Sciatic nerve (tissue), 2 donors: ENCODE measurements at regions not wholly inside any gene's neighbourhood (a gene's known extent, or its start where the extent isn't known, plus 50 kb on each side); places are given as distances from the start of the nearest gene placed in this dataset. TPM values are rescaled to one million over a fixed set of nuclear protein-coding genes. Genes with fewer than 3 reads are reported as not detected.
A peak's percentile ranks its signal among the peaks of the same experiment; 100 is the strongest.

ENCODE experiments used
- ATAC-seq: fragments of 200-7000 bp; cut with Tn5 transposase; one replicate; pipeline ENCODE4 v1.9.1; 2020; ENCODE audit warnings: mild to moderate bottlenecking, moderate library complexity
- DNase-seq: peaks from one replicate; pipeline ENCODE4 v3.0.0-alpha.2; 2020; ENCODE audit warnings: low spot score
- intact Hi-C: fragments of 100-400 bp; cut with DNase I; formaldehyde crosslinking; loops from one replicate; pipeline ENCODE4 v1.14.2; 2022
- microRNA-seq: library from miRNA; unstranded; fragments of <30 nt; microRNA quantifications from one replicate; pipeline ENCODE4 v1.2.0, GENCODE V29; 2020
- donor health status: DM: no; HTN: no; CAD: no.
- donor health status: DM: no; HTN: no; CAD: no.

DNA sequence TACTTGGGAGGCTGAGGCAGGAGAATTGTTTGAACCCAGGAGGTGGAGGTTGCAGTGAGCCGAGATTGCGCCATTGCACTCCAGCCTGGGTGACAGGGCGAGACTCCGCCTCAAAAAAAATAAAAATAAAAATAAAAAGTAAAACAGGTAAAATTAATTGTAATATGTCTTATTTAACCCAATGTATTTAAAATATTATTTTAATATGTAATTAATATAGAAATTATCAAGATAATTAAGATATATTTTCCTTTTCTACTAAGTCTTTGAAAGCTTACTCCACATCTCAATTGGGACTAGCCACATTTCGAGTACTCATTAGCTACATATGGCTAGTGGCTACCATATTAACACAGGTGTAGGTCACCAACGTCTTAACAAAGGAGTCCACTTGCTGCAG lies 61.6 kb upstream of the IPO9 start:
- intact Hi-C loops, result no loop called here
- DNase-seq, result no peak
- ATAC-seq, result no peak

DNA sequence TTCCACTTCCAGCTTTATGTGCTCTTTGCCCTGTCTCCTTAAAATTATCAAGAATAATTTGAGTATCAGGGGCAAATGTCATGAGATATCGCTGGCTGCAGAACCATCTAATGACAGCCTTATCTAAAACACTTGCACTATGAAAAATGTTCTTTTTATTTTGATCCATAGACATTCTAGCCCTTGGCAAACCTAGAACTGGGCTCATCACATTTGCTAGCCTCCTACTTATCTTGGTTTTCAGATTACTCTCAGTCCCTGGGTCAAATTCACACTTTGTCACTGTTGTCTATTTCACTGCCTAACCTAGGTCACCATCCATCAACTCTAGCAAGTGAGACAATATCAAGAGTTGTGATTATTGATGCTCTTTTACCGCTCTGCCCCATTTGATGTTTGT lies 59.9 kb upstream of the IPO9 start:
- no peak for DNase-seq
- intact Hi-C loops, result no loop called here
- no peak for ATAC-seq

DNA sequence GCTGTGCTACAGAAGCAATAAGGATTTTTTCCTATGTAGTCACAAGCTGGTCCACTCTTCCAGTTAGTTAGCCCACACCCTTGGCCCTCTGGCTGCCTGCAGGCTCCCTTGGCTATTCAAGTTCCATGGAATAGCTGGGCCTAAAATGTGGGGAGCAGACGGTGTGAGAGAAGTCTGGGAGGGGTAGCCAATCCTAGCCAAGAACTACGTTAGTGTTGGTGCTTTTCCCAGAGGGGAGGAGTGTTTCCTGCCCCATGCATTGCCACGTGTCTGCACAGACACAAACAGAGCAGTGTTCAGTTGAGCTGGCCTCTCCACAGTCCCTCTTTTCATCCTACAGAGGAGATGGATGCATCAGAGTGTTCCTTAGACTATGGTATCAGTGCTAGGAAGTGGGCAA lies 59.0 kb upstream of the IPO9 start:
- DNase-seq (peak; percentile 68), ATAC-seq (peak; percentile 81)
- intact Hi-C loops, result no loop called here

DNA sequence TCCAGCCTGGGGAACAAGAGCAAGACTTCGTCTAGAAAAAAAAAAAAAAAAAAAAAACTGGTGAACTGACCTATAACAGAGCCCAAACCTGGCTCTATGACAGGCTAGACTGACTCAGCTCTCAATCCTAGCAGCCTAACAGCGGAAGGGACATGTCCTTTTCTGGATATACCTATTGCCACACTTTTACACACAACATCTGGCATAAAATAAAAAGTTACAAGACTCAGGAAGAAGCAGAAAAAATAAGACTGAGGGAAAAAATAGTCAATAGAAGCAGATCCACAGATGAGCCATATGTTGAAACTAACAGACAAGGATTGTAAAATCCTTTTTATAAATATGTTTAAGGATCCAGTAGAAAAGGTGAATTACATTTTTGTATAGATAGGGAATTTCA lies 57.5 kb upstream of the IPO9 start:
- no peak for DNase-seq
- ATAC-seq, result no peak
- intact Hi-C loops, result no loop called here

DNA sequence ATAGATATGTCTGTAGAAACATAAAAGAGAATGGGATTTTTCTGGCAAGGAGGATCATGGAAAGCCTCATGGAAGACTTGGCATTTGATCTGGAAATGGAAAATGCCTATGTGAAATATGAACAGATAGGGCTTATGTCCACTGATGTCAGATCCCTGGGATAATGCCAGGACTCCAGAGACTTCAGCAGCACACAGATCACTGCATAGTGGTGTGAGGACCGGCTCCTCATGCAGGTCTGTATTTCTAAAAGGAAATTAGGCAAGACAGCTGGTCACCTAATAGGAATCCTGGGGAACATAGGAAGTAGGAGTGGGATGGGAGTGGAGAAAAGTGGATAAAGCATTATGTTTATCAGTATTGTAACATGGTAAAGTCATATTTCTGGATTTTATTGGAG lies 56.8 kb upstream of the IPO9 start:
- intact Hi-C loops, result no loop called here
- ATAC-seq (no peak), DNase-seq (no peak)

DNA sequence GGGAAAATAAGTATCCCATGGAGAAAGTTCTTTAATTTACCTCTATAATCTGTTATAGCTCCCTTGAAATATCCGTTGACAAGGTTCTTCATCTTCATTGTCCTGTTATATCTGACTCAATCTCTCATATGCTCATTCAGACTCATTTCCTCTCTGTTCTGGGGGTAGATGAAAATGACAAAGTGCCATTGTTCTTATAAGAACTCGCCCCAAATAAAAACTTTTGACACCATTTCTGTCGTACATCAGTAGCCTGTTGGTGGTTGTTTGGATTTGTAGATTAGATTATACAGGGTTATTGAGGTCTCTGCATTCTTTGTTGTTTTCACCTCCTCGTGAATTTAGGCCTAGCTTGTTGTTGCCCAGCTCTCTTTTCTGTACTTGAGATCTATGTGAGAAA lies 55.2 kb upstream of the IPO9 start:
- DNase-seq (no peak), ATAC-seq (no peak)
- intact Hi-C loops, result no loop called here

DNA sequence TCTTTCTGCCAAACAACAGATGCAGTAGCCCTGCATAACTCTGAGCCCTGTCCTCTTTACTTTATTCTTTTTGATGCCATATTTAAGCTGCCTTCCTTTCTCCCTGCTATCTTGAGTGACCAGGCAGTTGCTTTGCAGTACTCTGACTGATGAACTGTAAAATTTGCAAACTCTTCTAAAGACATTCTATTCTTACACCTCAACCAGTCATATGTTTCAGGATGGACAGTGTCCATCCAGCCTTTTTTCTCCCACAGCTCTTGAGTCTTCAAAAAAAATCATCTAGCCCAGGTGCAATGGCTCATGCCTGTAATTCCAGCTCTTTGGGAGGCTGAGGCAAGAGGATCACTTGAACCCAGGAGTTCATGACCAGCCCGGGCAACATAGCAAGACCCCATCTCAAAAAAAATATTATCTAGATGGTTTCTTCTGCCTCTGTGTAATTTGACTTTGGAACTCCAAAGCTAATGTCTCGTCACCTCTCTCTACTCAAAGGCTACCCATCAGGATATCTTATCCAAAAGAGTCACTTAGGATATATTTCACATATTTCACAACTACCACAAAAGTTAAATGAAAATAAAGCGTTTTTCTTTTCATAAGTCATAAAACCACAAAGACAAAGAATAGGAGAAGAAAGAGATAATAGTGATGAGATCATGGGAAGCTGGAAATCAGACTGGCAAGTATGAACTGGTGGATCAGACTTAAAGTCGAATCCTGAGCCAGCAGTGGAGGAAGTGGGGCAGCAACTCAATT lies 54.6 kb upstream of the IPO9 start:
- DNase-seq (no peak), ATAC-seq (no peak)
- intact Hi-C loops, result no loop called here

DNA sequence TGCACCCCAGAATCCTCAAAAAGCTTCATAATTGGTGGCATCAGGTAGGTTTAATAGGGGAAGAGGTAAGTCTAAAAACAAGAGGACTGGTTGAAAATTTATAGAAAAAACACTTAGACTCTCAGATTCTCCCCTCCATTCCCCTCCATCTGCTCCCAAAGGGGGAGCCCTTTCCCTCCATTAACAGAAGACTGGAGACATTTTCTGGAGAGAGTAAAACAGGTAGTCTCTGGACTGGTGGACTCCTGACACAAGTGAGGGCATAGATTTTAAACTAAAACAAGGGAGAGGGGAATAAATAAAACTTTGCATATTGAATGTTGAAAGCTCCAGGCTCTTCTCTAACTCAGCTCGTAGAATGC lies 54.0 kb upstream of the IPO9 start:
- intact Hi-C loops, result no loop called here
- ATAC-seq, result no peak
- DNase-seq, result no peak

DNA sequence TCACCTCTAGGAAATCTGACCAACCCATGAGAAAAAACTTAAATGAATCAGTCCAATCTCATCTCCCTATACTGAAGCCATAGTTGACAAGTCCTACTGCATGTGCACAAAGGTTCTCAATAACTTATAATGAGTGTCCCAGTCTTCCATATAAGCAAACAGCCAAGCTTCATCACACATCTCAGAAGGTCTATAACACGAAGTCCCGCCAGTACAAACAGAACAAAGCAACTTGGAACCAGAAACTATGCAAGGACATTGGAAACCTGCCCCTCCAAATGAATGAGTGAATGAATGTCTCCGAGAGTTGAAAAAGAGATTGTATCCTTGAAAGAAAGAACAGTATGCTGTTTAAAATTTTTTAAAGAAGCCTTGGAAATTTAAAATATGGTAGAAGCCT lies 53.6 kb upstream of the IPO9 start:
- intact Hi-C loops, result no loop called here
- DNase-seq (no peak), ATAC-seq (no peak)

DNA sequence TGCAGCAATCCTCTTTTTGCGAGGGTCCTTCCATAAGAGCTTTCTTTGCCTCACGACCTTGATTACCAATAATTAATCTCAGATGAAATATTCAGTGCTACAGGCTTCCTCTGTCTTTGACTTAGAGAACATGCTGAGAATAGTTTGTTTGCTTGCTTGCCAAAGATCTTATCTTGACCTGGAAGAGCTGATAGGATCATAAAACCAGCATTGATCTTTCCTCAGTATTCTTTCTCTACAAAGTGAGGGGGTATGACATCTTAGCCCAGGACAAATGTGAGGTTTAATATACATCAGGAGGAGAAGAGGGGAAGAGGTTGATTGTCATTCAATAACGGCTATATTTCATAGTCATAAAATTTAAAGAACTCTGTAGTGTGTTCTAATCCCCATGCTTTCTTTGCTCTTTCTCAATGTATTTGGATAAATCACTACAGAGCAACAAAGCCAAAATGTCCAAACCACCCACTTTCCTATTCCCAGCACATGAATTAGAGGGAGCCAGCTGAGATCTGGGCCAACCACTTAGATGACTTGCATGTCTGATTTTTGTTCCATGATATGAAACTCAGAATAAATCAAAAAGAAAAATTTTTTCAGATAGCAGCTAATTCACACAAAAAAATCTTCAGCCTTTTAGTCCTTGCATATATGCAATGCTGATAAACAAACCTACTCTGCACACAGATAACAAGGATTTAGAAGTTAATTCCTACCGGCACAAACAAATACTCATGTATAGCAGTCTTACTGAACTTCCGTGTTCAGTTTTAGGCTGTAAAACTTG lies 50.5 kb upstream of the IPO9 start:
- no peak for DNase-seq
- intact Hi-C loops, result no loop called here
- peak; percentile 73 for ATAC-seq

Small RNA genes lying in the stretch of these regions (microRNA-seq; reads per million reads assigned to microRNA genes)
- gene MIR5191, result not detected
